GM23338 (cell line): ENCODE measurements at regions not wholly inside any gene's neighbourhood (a gene's known extent, or its start where the extent isn't known, plus 50 kb on each side); places are given as distances from the start of the nearest gene placed in this dataset.

Experiments used
- ATAC-seq: fragments of 200-7000 bp; cut with Tn5 transposase; 3 replicates; pipeline ENCODE4 v1.9.1; 2020
- DNase-seq: peaks from one replicate; pipeline ENCODE4 v3.0.0-alpha.2; 2015; ENCODE audit warnings: low spot score
- H2AFZ ChIP-seq: fragments of 200-600 bp; sonication (generic); 2 replicates; pipeline ENCODE4 v1.8.0; 2016; ENCODE audit warnings: antibody characterized with exemption, mild to moderate bottlenecking, moderate library complexity
- H3F3A ChIP-seq: fragments of 200-600 bp; sonication (generic); replicated peaks from 2 replicates; pipeline ENCODE4 v1.8.0; 2017; ENCODE audit warnings: antibody characterized with exemption, mixed run types, low read depth
- H3K27ac ChIP-seq: fragments of 200-600 bp; sonication (generic); 2 replicates; pipeline ENCODE4 v1.6.1; 2016; ENCODE audit warnings: low read depth
- H3K27me3 ChIP-seq: fragments of 200-600 bp; sonication (generic); 2 replicates; pipeline ENCODE4 v1.8.0; 2016; ENCODE audit warnings: mild to moderate bottlenecking, mixed run types, moderate library complexity; ENCODE audit not compliant: insufficient read depth
- H3K36me3 ChIP-seq: fragments of 200-600 bp; sonication (generic); 2 replicates; pipeline ENCODE4 v1.8.0; 2016; ENCODE audit warnings: mild to moderate bottlenecking; ENCODE audit not compliant: insufficient read depth
- H3K4me1 ChIP-seq: fragments of 200-600 bp; sonication (generic); 2 replicates; pipeline ENCODE4 v1.8.0; 2016; ENCODE audit warnings: mild to moderate bottlenecking, moderate library complexity; ENCODE audit not compliant: insufficient read depth
- H3K4me2 ChIP-seq: fragments of 200-600 bp; sonication (generic); 2 replicates; pipeline ENCODE4 v1.7.1; 2017; ENCODE audit warnings: mixed run types
- H3K4me3 ChIP-seq: fragments of 200-600 bp; sonication (generic); 2 replicates; pipeline ENCODE4 v1.6.1; 2016; ENCODE audit warnings: mixed run types
- H3K79me2 ChIP-seq: fragments of 200-600 bp; sonication (generic); replicated peaks from 2 replicates; pipeline ENCODE4 v1.8.0; 2017; ENCODE audit warnings: mild to moderate bottlenecking; ENCODE audit not compliant: insufficient read depth
- H3K9me2 ChIP-seq: fragments of 200-600 bp; sonication (generic); 2 replicates; pipeline ENCODE4 v1.8.0; 2017; ENCODE audit not compliant: insufficient read depth
- H4K20me1 ChIP-seq: fragments of 200-600 bp; sonication (generic); replicated peaks from 2 replicates; pipeline ENCODE4 v1.8.0; 2017; ENCODE audit warnings: mild to moderate bottlenecking; ENCODE audit not compliant: insufficient read depth
- H3K27ac Mint-ChIP-seq: 2 replicates; pipeline ENCODE4 v1.8.0; 2020; ENCODE audit warnings: inconsistent platforms, mild to moderate bottlenecking, moderate library complexity, mixed read lengths
- H3K27me3 Mint-ChIP-seq: 3 replicates; pipeline ENCODE4 v1.8.0; 2022; ENCODE audit warnings: low read depth, mild to moderate bottlenecking, moderate library complexity, mixed read lengths, inconsistent platforms; ENCODE audit not compliant: insufficient read depth, poor library complexity
- H3K36me3 Mint-ChIP-seq: 3 replicates; pipeline ENCODE4 v1.8.0; 2021; ENCODE audit warnings: low read depth, mild to moderate bottlenecking, inconsistent platforms, moderate library complexity, mixed read lengths
- H3K4me1 Mint-ChIP-seq: 3 replicates; pipeline ENCODE4 v1.8.0; 2020; ENCODE audit warnings: mild to moderate bottlenecking, inconsistent platforms, mixed read lengths
- H3K4me3 Mint-ChIP-seq: 3 replicates; pipeline ENCODE4 v1.8.0; 2021; ENCODE audit warnings: moderate library complexity, mild to moderate bottlenecking, inconsistent platforms, mixed read lengths
- H3K9me3 Mint-ChIP-seq: 3 replicates; pipeline ENCODE4 v1.8.0; 2020; ENCODE audit warnings: moderate library complexity, mild to moderate bottlenecking, inconsistent platforms, mixed read lengths
- CREB1 ChIP-seq: fragments of 250-450 bp; sonication (Bioruptor Pico); IDR thresholded peaks from 2 replicates; pipeline ENCODE4 v1.5.0; 2020; ENCODE audit warnings: low read depth, mild to moderate bottlenecking, moderate library complexity
- CTCF ChIP-seq, 2 experiments: fragments of 200-600 bp in 1 of 2; sonication (generic) in 1 of 2; conservative IDR thresholded peaks; 2 replicates each; pipeline versions ENCODE4 v1.5.1 to v1.6.1; 2016 to 2017; ENCODE audit warnings: antibody characterized with exemption in 2 of 2, low read depth in 2 of 2, mild to moderate bottlenecking in 2 of 2, moderate library complexity in 1 of 2
- ETS1 ChIP-seq: IDR thresholded peaks from 2 replicates; pipeline ENCODE4 v1.6.1; 2016; ENCODE audit warnings: antibody characterized with exemption
- EZH2 ChIP-seq: fragments of 200-600 bp; sonication (generic); IDR thresholded peaks from one replicate; pipeline ENCODE4 v1.8.0; 2017; ENCODE audit warnings: antibody characterized with exemption, mild to moderate bottlenecking, low read depth; ENCODE audit not compliant: unreplicated experiment
- EZH2phosphoT487 ChIP-seq: fragments of 200-600 bp; sonication (generic); IDR thresholded peaks from one replicate; pipeline ENCODE4 v1.8.1; 2018; ENCODE audit warnings: antibody characterized with exemption; ENCODE audit not compliant: unreplicated experiment
- JUNB ChIP-seq: IDR thresholded peaks from one replicate; pipeline ENCODE4 v1.6.1; 2016; ENCODE audit warnings: antibody characterized with exemption; ENCODE audit not compliant: unreplicated experiment
- NANOG ChIP-seq: IDR thresholded peaks from 2 replicates; pipeline ENCODE4 v1.6.1; 2016; ENCODE audit warnings: antibody characterized with exemption, borderline replicate concordance
- POLR2AphosphoS5 ChIP-seq: IDR thresholded peaks from 2 replicates; pipeline ENCODE4 v1.6.1; 2016; ENCODE audit warnings: antibody characterized with exemption, low read depth
- REST ChIP-seq: IDR thresholded peaks from one replicate; pipeline ENCODE4 v1.6.1; 2018; ENCODE audit warnings: antibody characterized with exemption; ENCODE audit not compliant: unreplicated experiment
- STAT1 ChIP-seq: IDR thresholded peaks from one replicate; pipeline ENCODE4 v1.6.1; 2016; ENCODE audit warnings: antibody characterized with exemption; ENCODE audit not compliant: unreplicated experiment
- ZNF114 ChIP-seq: fragments of 250-450 bp; sonication (Bioruptor Pico); IDR thresholded peaks from 2 replicates; pipeline ENCODE4 v1.5.0; 2020; ENCODE audit warnings: mild to moderate bottlenecking, moderate library complexity
- ZNF331 ChIP-seq: fragments of 250-450 bp; sonication (Bioruptor Pico); IDR thresholded peaks from 2 replicates; pipeline ENCODE4 v1.5.0; 2020; ENCODE audit warnings: low read depth, mild to moderate bottlenecking, moderate library complexity
- ZNF462 ChIP-seq: fragments of 250-450 bp; sonication (Bioruptor Pico); IDR thresholded peaks from 2 replicates; pipeline ENCODE4 v1.5.0; 2020; ENCODE audit warnings: mild to moderate bottlenecking, moderate library complexity

- no peaks in the 10 kb centered on the region for H3K36me3 Mint-ChIP-seq
- Histone ChIP-seq H3K4me1 (no peaks in the 10 kb centered on the region), H3K27me3 (no peaks in the 10 kb centered on the region), H2AFZ (no peak overlapping the region), H3K27ac (no peak overlapping the region), H3F3A (no peaks in the 10 kb centered on the region), H3K4me3 (no peak overlapping the region), H3K9me2 (no peaks in the 10 kb centered on the region; the same call in 1 of the 2 replicates), H3K79me2 (no peaks in the 10 kb centered on the region), H3K36me3 (no peaks in the 10 kb centered on the region), H3K4me2 (no peak overlapping the region), H4K20me1 (no peaks in the 10 kb centered on the region)
- ATAC-seq = no peak
- no peaks in the 10 kb centered on the region for H3K9me3 Mint-ChIP-seq
- H3K27me3 Mint-ChIP-seq = no peaks in the 10 kb centered on the region
- H3K4me3 Mint-ChIP-seq = no peak overlapping the region
- no peak overlapping the region for H3K27ac Mint-ChIP-seq
- TF ChIP-seq STAT1 = no peak
- TF ChIP-seq JUNB = no peak
- no peak for TF ChIP-seq ZNF331 (CRISPR knock-in tag)
- no peak for TF ChIP-seq CREB1 (CRISPR knock-in tag)
- no peak for TF ChIP-seq EZH2
- no peak for TF ChIP-seq ZNF114 (CRISPR knock-in tag)
- TF ChIP-seq NANOG = no peak
- TF ChIP-seq POLR2AphosphoS5 = no peak
- no peak for TF ChIP-seq ZNF462 (CRISPR knock-in tag)
- no peak for TF ChIP-seq REST
- TF ChIP-seq EZH2phosphoT487 = no peak
- TF ChIP-seq ETS1 = no peak
- no peak for TF ChIP-seq CTCF (conservative IDR thresholded peaks at IDR 0.05; ENCODE audit: low read depth in 2 of 2)
- DNase-seq = no peak
- peaks cover 6% of the 10 kb centered on the region for H3K4me1 Mint-ChIP-seq
These were observed 455.4 kb downstream of the IRS2 start for GRCh38 chr13:109331011-109331433.
